Activated CD8-positive, alpha-beta memory T cell treated with anti-CD3 and anti-CD28 coated beads for 1 hour (primary cell): ENCODE measurements at regions not wholly inside any gene's neighbourhood (a gene's known extent, or its start where the extent isn't known, plus 50 kb on each side); places are given as distances from the start of the nearest gene placed in this dataset.

Experiments used
- DNase-seq, 2 donors: peaks; one replicate each; pipeline ENCODE4 v3.0.0-alpha.2; 2020; ENCODE audit warnings: low read depth in 1 of 2; ENCODE audit errors: extremely low read depth in 1 of 2

GRCh38 chr2:195500879-195501278 is 156.1 kb upstream of the SLC39A10 start:
- DNase-seq, result no peak

- DNase-seq, result no peak
Observed at GRCh38 chr2:195498839-195499490, 158.1 kb upstream of the SLC39A10 start.

GRCh38 chr2:195498176-195498575 is 158.8 kb upstream of the SLC39A10 start:
- peak; percentile 16 to 40 for DNase-seq

GRCh38 chr2:195496991-195497390 is 160.0 kb upstream of the SLC39A10 start:
- no peak for DNase-seq

- no peak for DNase-seq
Observed at GRCh38 chr2:195495966-195496365, 161.1 kb upstream of the SLC39A10 start.

GRCh38 chr2:195495351-195495750 is 161.7 kb upstream of the SLC39A10 start:
- no peak for DNase-seq

- DNase-seq, result no peak
Observed at GRCh38 chr2:195494451-195494850, 162.6 kb upstream of the SLC39A10 start.

GRCh38 chr2:195493416-195493815 is 163.6 kb upstream of the SLC39A10 start:
- DNase-seq, result no peak

GRCh38 chr2:195490319-195490718 is 166.7 kb upstream of the SLC39A10 start:
- no peak for DNase-seq

GRCh38 chr2:195489101-195489500 is 167.9 kb upstream of the SLC39A10 start:
- DNase-seq, result no peak

- no peak for DNase-seq
Observed at GRCh38 chr2:195488567-195488966, 168.5 kb upstream of the SLC39A10 start.

GRCh38 chr2:195486987-195487644 is 169.9 kb upstream of the SLC39A10 start:
- no peak for DNase-seq

GRCh38 chr2:195486520-195486919 is 170.5 kb upstream of the SLC39A10 start:
- DNase-seq, result no peak

GRCh38 chr2:195482010-195482409 is 175.0 kb upstream of the SLC39A10 start:
- DNase-seq, result no peak

- no peak for DNase-seq
Observed at GRCh38 chr2:195480121-195480520, 176.9 kb upstream of the SLC39A10 start.

GRCh38 chr2:195479407-195479806 is 177.6 kb upstream of the SLC39A10 start:
- DNase-seq, result no peak

GRCh38 chr2:195477996-195478382 is 179.0 kb upstream of the SLC39A10 start:
- DNase-seq, result no peak

- no peak for DNase-seq
Observed at GRCh38 chr2:195477248-195477995, 179.6 kb upstream of the SLC39A10 start.

GRCh38 chr2:195475336-195475735 is 181.7 kb upstream of the SLC39A10 start:
- DNase-seq, result no peak

- no peak for DNase-seq
Observed at GRCh38 chr2:195473862-195474261, 183.2 kb upstream of the SLC39A10 start.

GRCh38 chr2:195472501-195473234 is 184.4 kb upstream of the SLC39A10 start:
- DNase-seq, result no peak
